SK-N-MC (cell line): ENCODE measurements at regions not wholly inside any gene's neighbourhood (a gene's known extent, or its start where the extent isn't known, plus 50 kb on each side); places are given as distances from the start of the nearest gene placed in this dataset.

Experiments
- DNase-seq: peaks from one replicate; pipeline ENCODE4 v3.0.0-alpha.2; 2011; ENCODE audit warnings: low read depth, low spot score
- H3K27ac ChIP-seq: fragments of 200-600 bp; sonication (generic); 2 replicates; pipeline ENCODE4 v1.5.1; 2016; ENCODE audit warnings: mixed run types
- H3K36me3 ChIP-seq: fragments of 200-600 bp; sonication (generic); 2 replicates; pipeline ENCODE4 v1.6.1; 2017; ENCODE audit warnings: antibody characterized with exemption, low read length, mixed read lengths; ENCODE audit not compliant: insufficient read depth
- H3K4me3 ChIP-seq: fragments of 200-600 bp; sonication (generic); 2 replicates; pipeline ENCODE4 v1.5.1; 2016
- H3K9ac ChIP-seq: fragments of 200-600 bp; sonication (generic); 2 replicates; pipeline ENCODE4 v1.8.0; 2017; ENCODE audit warnings: mixed run types, mixed read lengths; ENCODE audit not compliant: insufficient read length
- H3K9me3 ChIP-seq: fragments of 200-600 bp; sonication (generic); 2 replicates; pipeline ENCODE4 v1.6.1; 2017; ENCODE audit warnings: low read depth, mild to moderate bottlenecking, antibody characterized with exemption, low read length, moderate library complexity, mixed read lengths
- EZH2 ChIP-seq: fragments of 200-600 bp; sonication (generic); IDR thresholded peaks from one replicate; pipeline ENCODE4 v1.6.1; 2017; ENCODE audit warnings: antibody characterized with exemption
- FOXP2 ChIP-seq: optimal IDR thresholded peaks from 2 replicates; pipeline ENCODE3; 2011; ENCODE audit warnings: mild to moderate bottlenecking, moderate library complexity; ENCODE audit not compliant: insufficient read depth; ENCODE audit errors: extremely low read length, control extremely low read depth
- POLR2AphosphoS5 ChIP-seq: IDR thresholded peaks from 2 replicates; pipeline ENCODE4 v1.6.1; 2012; ENCODE audit warnings: mild to moderate bottlenecking, low read depth, low read length, borderline replicate concordance

- no peak overlapping the region for H3K9ac ChIP-seq
- H3K36me3 ChIP-seq: no peaks in the 10 kb centered on the region
- no peak for DNase-seq
- H3K4me3 ChIP-seq: no peak overlapping the region
- no peaks in the 10 kb centered on the region for H3K9me3 ChIP-seq
- no peak overlapping the region for H3K27ac ChIP-seq
- TF ChIP-seq POLR2AphosphoS5 (no peak), FOXP2 (no peak), EZH2 (no peak)
Observed at GRCh38 chr14:97414718-97415098, 617.5 kb downstream of the VRK1 start.

DNA sequence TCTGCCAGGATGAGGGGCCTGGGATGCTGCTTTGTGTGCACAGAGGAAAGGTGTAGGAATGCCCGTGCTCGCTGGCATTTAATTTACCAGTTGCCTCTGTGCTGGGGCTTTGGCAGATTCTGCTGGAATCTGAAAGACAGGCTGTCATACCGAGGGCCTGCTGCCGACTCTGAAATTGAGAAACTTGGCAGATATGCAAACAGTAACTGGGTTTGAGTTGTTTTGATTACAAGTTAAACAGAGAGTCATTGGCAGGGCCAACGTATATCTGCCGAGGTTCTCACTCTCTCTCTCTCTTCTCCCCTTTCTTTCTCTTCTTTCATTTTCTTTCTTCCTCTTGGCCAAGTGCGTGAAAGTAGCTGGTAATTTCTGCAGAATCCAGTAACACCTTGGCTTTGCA lies 618.7 kb downstream of the VRK1 start:
- H3K4me3 ChIP-seq: no peak overlapping the region
- TF ChIP-seq POLR2AphosphoS5 (no peak), FOXP2 (no peak), EZH2 (no peak)
- H3K27ac ChIP-seq: no peak overlapping the region
- no peaks in the 10 kb centered on the region for H3K36me3 ChIP-seq
- H3K9me3 ChIP-seq: no peaks in the 10 kb centered on the region
- peak overlapping the region; percentile 17 for H3K9ac ChIP-seq
- DNase-seq: no peak

- no peak overlapping the region for H3K27ac ChIP-seq
- H3K9ac ChIP-seq: no peak overlapping the region
- TF ChIP-seq EZH2 (no peak), POLR2AphosphoS5 (no peak), FOXP2 (no peak)
- H3K9me3 ChIP-seq: no peaks in the 10 kb centered on the region
- no peaks in the 10 kb centered on the region for H3K36me3 ChIP-seq
- no peak for DNase-seq
- H3K4me3 ChIP-seq: no peak overlapping the region
Observed at GRCh38 chr14:97416550-97416949, 619.4 kb downstream of the VRK1 start.

GRCh38 chr14:97417331-97417730 lies 620.1 kb downstream of the VRK1 start:
- H3K36me3 ChIP-seq: no peaks in the 10 kb centered on the region
- no peak overlapping the region for H3K4me3 ChIP-seq
- H3K27ac ChIP-seq: no peak overlapping the region
- H3K9ac ChIP-seq: no peak overlapping the region
- H3K9me3 ChIP-seq: no peaks in the 10 kb centered on the region
- DNase-seq: no peak
- no peak for TF ChIP-seq FOXP2
- TF ChIP-seq POLR2AphosphoS5: no peak
- no peak for TF ChIP-seq EZH2

GRCh38 chr14:97420211-97420610 lies 623.0 kb downstream of the VRK1 start:
- H3K9ac ChIP-seq: no peak overlapping the region
- H3K36me3 ChIP-seq: no peaks in the 10 kb centered on the region
- H3K4me3 ChIP-seq: no peak overlapping the region
- no peaks in the 10 kb centered on the region for H3K9me3 ChIP-seq
- TF ChIP-seq FOXP2 (no peak), EZH2 (no peak), POLR2AphosphoS5 (no peak)
- no peak for DNase-seq
- no peak overlapping the region for H3K27ac ChIP-seq

DNA sequence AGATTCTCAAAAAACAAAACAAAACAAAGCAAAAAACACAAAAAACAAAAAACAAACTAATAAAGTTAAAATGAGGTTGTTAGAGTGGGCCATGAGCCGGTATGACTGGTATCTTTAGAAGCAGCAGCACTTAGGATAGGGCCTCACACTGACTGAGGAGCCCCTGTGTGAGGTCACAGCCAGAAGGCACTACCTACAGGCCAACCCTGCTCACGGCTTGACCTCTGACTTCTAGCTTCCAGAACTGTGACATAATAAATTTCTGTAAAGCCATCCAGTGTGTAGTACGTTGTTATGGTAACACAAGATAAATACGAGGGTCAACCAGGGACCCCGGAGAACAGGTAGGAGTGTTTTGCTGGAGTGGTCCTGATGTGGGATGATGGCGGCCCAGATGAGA lies 629.6 kb downstream of the VRK1 start:
- no peaks in the 10 kb centered on the region for H3K9me3 ChIP-seq
- DNase-seq: no peak
- no peak overlapping the region for H3K4me3 ChIP-seq
- TF ChIP-seq POLR2AphosphoS5: no peak
- TF ChIP-seq EZH2: no peak
- no peak for TF ChIP-seq FOXP2
- H3K36me3 ChIP-seq: no peaks in the 10 kb centered on the region
- no peak overlapping the region for H3K9ac ChIP-seq
- no peak overlapping the region for H3K27ac ChIP-seq

- H3K9me3 ChIP-seq: no peaks in the 10 kb centered on the region
- no peak for TF ChIP-seq FOXP2
- no peak for TF ChIP-seq POLR2AphosphoS5
- no peak for TF ChIP-seq EZH2
Observed at GRCh38 chr14:97428808-97429440, 631.7 kb downstream of the VRK1 start.

GRCh38 chr14:97432586-97432985 lies 635.4 kb downstream of the VRK1 start:
- H3K27ac ChIP-seq: no peak overlapping the region
- H3K9ac ChIP-seq: no peak overlapping the region
- H3K4me3 ChIP-seq: no peak overlapping the region
- H3K9me3 ChIP-seq: no peaks in the 10 kb centered on the region
- H3K36me3 ChIP-seq: no peaks in the 10 kb centered on the region
- TF ChIP-seq FOXP2 (no peak), POLR2AphosphoS5 (no peak), EZH2 (no peak)
- no peak for DNase-seq

More at GRCh38 chr14:97428808-97429440, 631.7 kb downstream of the VRK1 start:
- Histone ChIP-seq H3K36me3 (no peaks in the 10 kb centered on the region), H3K9ac (no peak overlapping the region), H3K27ac (no peak overlapping the region), H3K4me3 (no peak overlapping the region)
- no peak for DNase-seq
